Fibroblast of villous mesenchyme (primary cell): ENCODE measurements at regions not wholly inside any gene's neighbourhood (a gene's known extent, or its start where the extent isn't known, plus 50 kb on each side); places are given as distances from the start of the nearest gene placed in this dataset.
A peak's percentile ranks its signal among the peaks of the same experiment; 100 is the strongest.
"Not testable (repeated sequence)": the region's sequence is repeated elsewhere in the genome, so short reads cannot be mapped to it uniquely, and the experiment has no call there.

Experiments
- DNase-seq: peaks from one replicate; pipeline ENCODE4 v3.0.0-alpha.2; 2010; ENCODE audit warnings: low read depth
- H3K4me3 ChIP-seq: 2 replicates; pipeline ENCODE4 v1.5.1; 2011; ENCODE audit warnings: low read depth, mild to moderate bottlenecking, low read length
- CTCF ChIP-seq: IDR thresholded peaks from 2 replicates; pipeline ENCODE4 v1.5.1; 2012; ENCODE audit warnings: low read depth, mild to moderate bottlenecking, low read length; ENCODE audit not compliant: insufficient read depth

DNA sequence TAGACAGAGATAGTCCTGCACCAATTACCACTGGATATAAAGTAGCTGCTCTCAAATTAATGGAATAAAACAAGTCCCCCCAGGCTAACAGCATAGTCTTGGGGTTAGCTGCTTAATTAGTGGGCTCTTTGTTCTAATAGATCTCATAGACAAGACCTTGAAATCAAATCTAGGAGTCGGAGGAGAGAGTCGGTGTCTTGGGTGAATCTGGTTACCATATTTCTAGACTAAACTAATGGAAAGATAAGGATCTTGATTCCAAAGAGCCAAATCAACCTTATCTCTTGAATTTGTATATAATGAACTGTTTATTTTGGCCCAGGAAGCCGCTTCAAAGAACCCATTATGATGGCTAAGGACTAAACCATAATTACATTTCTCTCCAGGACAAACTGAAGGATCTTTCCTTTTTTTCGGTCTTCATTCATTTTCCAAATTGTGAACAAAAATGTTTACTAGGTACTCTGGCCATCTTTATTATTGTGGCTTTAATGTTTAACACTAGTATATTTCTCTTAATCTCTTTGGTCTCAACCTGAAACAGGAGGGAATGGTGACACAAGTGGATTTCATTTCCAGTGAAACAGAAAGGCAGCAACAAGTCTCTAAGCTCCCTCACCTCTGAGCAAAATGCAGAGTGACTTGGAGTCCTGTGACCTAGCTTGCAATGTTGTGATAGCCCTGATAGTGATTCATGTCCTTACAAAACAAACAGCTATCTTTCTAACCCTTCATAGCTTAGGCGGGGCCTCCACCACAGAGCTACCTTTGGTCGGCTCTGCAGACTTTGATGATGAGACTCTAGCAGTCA lies 137.9 kb upstream of the PARD3B start:
- no peak overlapping the region for H3K4me3 ChIP-seq
- peak; percentile 16 for DNase-seq
- no peak for TF ChIP-seq CTCF

DNA sequence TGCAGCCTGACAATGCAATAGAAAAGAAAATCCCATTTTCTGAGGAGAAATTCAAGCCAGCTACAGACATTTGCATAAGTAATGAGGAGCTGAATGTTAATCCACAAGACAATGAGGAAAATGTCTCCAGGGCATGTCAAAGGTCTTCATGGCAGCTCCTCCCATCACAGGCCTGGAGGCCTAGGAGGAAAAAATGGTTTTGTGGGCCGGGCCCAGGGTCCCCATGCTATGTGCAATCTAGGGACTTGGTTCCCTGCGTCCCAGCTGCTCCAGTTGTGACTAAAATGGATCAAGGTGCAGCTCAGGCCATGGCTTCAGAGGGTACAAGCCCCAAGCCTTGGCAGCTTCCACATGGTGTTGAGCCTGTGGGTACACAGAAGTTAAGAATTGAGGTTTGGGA lies 132.5 kb upstream of the PARD3B start:
- H3K4me3 ChIP-seq, DNase-seq: not testable (repeated sequence)

DNA sequence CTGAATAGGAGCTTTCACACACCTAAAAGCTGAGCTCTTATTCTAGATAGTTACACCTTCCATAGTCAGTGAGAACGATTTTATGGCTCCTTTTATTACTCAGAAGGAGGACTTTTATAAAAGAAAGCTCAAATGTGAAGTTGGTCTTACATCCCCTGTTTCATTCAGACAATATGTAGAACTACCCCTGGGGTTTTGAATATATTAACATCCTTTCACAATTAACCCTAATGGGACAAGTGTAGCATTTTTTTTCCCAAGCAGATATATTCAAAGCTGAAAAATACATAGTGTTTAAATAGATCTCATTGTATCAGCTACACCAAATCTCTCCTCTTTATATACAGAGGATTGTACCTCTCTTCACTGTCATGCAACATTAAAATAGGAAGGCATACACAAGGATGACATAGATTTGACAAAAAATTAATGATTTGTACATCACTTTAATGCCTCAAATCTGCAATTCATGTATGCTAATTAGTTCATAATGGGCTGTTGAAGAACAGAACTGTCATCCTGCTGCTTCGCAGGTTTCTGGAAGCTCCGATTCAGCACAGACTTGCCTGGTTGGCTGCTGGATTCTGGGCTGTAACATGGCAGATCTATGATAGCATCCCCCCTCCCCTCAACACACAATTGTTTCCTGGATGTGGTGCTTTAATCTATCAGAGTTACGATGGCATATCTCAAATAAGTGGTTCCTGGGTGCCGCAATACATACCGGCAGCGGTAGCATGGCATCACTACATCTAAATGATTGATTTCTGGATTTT lies 129.7 kb upstream of the PARD3B start:
- no peak for DNase-seq
- no peak for TF ChIP-seq CTCF
- H3K4me3 ChIP-seq, result no peak overlapping the region

- DNase-seq, result no peak
- TF ChIP-seq CTCF, result no peak
Observed at GRCh38 chr2:204416236-204416635, 129.0 kb upstream of the PARD3B start.

DNA sequence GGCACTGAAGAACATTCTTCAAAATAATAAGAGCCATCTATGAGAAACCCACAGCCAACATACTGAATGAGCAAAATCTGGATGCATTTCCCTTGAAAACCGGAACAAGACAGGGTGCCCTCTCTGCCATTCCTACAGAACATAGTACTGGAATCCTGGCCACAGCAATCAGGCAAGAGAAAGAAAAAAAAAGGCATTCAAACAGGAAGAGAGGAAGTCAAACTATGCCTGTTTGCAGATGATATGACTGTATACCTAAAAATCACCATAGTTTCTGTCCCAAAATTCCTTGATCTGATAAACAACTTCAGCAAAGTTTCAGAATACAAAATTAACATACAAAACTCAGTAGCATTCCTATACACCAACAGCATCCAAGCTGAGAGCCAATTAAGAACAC lies 119.5 kb upstream of the PARD3B start:
- H3K4me3 ChIP-seq, result no peak overlapping the region
- TF ChIP-seq CTCF, result no peak
- no peak for DNase-seq

More at GRCh38 chr2:204416236-204416635, 129.0 kb upstream of the PARD3B start:
- no peak overlapping the region for H3K4me3 ChIP-seq

DNA sequence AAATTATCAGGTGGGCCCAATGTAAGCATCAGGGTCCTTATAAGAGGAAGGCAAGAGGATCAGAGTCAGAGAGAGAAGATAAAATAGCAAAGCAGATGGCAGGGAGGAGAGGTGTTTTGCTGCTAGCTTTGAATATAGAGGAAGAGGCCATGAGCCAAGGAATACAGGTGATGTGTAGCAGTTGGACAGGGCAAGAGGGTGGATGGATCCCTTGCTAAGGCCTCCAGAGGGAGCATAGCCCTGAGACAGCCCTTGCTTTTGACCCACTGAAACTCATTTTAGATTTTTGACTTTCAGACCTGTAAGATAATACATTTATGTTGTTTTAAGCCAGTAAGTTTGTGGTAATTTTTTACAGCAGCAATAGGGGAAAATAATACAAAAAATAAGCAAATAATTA lies 116.6 kb upstream of the PARD3B start:
- H3K4me3 ChIP-seq, result no peak overlapping the region
- TF ChIP-seq CTCF, result no peak
- DNase-seq, result no peak

DNA sequence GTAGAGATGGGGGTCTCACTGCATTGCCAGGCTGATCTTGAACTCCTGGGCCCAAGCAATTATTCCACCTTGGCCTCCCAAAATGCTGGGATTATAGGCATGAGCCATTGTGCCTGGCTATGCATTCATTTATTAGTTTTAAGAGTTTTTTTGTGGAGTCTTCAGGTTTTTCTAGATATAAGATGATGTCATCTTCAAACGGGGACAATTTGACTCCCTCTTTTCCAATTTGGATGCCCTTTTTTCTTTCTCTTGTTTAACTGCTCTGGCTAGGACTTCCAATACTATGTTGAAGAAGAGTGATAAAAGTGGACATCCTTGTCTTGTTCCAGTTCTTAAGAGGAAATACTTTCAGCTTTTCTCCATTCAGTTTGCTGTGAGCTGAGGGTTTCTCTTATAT lies 113.7 kb upstream of the PARD3B start:
- no peak for DNase-seq
- no peak for TF ChIP-seq CTCF
- H3K4me3 ChIP-seq, result no peak overlapping the region
